Spleen (tissue), 11 donors: ENCODE measurements at regions not wholly inside any gene's neighbourhood (a gene's known extent, or its start where the extent isn't known, plus 50 kb on each side); places are given as distances from the start of the nearest gene placed in this dataset.
"Not testable (repeated sequence)": the region's sequence is repeated elsewhere in the genome, so short reads cannot be mapped to it uniquely, and the experiment has no call there.

Experiments used
- DNase-seq: peaks from one replicate; pipeline ENCODE4 v3.0.0-alpha.2; 2020
- H3K27ac ChIP-seq, 8 donors: fragments of 200-600 bp; sonication (generic) in 7 of 8; 1 replicate in 4 of 8; 2 replicates in 4 of 8; pipeline versions ENCODE4 v1.5.0 to v1.8.0; 2016 to 2021; ENCODE audit warnings: inconsistent platforms in 4 of 8, mild to moderate bottlenecking in 4 of 8, moderate library complexity in 1 of 8
- H3K27me3 ChIP-seq, 7 donors: fragments of 200-600 bp; sonication (generic) in 6 of 7; replicated peaks in 1 of 7; 1 replicate in 4 of 7; 2 replicates in 3 of 7; pipeline versions ENCODE4 v1.5.0 to v1.8.0; 2016 to 2021; ENCODE audit warnings: inconsistent platforms in 3 of 7, mild to moderate bottlenecking in 1 of 7
- H3K36me3 ChIP-seq, 6 donors: fragments of 200-600 bp; sonication (generic) in 5 of 6; 1 replicate in 4 of 6; 2 replicates in 2 of 6; pipeline versions ENCODE4 v1.5.0 to v1.8.0; 2016 to 2021; ENCODE audit warnings: inconsistent platforms in 2 of 6
- H3K4me1 ChIP-seq, 6 donors: fragments of 200-600 bp; sonication (generic) in 5 of 6; 1 replicate in 3 of 6; 2 replicates in 3 of 6; pipeline versions ENCODE4 v1.5.0 to v1.8.0; 2016 to 2021; ENCODE audit warnings: inconsistent platforms in 3 of 6
- H3K4me3 ChIP-seq, 8 donors: fragments of 200-600 bp; sonication (generic) in 7 of 8; 1 replicate in 4 of 8; 2 replicates in 4 of 8; pipeline versions ENCODE4 v1.5.0 to v1.8.0; 2016 to 2021; ENCODE audit warnings: inconsistent platforms in 4 of 8, mild to moderate bottlenecking in 4 of 8, moderate library complexity in 2 of 8
- H3K9me3 ChIP-seq, 8 donors: fragments of 200-600 bp; sonication (generic) in 7 of 8; 1 replicate in 4 of 8; 2 replicates in 4 of 8; pipeline versions ENCODE4 v1.5.0 to v1.8.0; 2016 to 2021; ENCODE audit warnings: inconsistent platforms in 4 of 8
- POLR2A ChIP-seq, 3 donors: fragments of 450-650 bp; IDR thresholded peaks; one replicate each; pipeline ENCODE4 v1.5.1; 2017; ENCODE audit warnings: antibody characterized with exemption in 3 of 3, mild to moderate bottlenecking in 1 of 3
- POLR2AphosphoS5 ChIP-seq, 3 donors: sonication (generic); formaldehyde crosslinking; IDR thresholded peaks; one replicate each; pipeline ENCODE4 v1.5.1; 2017; ENCODE audit warnings: antibody characterized with exemption in 3 of 3
- WGBS, 5 donors: extraction: QIAGEN DNeasy Blood & Tissue Kit in 3 of 5; methylation state at CpG; one replicate each; pipeline versions ENCODE4 v1.1.5 to v1.1.7; 2013 to 2018; 5-methylcytosine and 5-hydroxymethylcytosine counted together
- intact Hi-C: fragments of 100-400 bp; cut with DNase I; formaldehyde crosslinking; loops from one replicate; pipeline ENCODE4 v1.15.0; 2023; ENCODE audit warnings: low total_unique reads
- TF ChIP-seq, protein P1 (sequence below), 11 experiments: fragments of 200-600 bp in 7 of 11; fragments of 450-650 bp in 4 of 11; sonication (generic) in 4 of 11; IDR thresholded peaks in 8 of 11; conservative IDR thresholded peaks in 3 of 11; 1 replicate in 7 of 11; 2 replicates in 4 of 11; pipeline versions ENCODE4 v1.4.0 to v1.8.0; 2016 to 2021; ENCODE audit warnings: antibody characterized with exemption in 11 of 11, inconsistent platforms in 4 of 11, mild to moderate bottlenecking in 1 of 11
- donor health status: healthy with polysubstance abuse.
- donor health status: DM: no; HTN: no; CAD: no; lungs with moderate emphysema.
- donor health status: DM: no; HTN: no; CAD: no.
- donor health status: Bipolar disorder and iron deficiency.
- donor health status: healthy.
- donor health status: DM: no; HTN: no; CAD: no.
- donor health status: DM: yes; HTN: yes; CAD: no.

DNA sequence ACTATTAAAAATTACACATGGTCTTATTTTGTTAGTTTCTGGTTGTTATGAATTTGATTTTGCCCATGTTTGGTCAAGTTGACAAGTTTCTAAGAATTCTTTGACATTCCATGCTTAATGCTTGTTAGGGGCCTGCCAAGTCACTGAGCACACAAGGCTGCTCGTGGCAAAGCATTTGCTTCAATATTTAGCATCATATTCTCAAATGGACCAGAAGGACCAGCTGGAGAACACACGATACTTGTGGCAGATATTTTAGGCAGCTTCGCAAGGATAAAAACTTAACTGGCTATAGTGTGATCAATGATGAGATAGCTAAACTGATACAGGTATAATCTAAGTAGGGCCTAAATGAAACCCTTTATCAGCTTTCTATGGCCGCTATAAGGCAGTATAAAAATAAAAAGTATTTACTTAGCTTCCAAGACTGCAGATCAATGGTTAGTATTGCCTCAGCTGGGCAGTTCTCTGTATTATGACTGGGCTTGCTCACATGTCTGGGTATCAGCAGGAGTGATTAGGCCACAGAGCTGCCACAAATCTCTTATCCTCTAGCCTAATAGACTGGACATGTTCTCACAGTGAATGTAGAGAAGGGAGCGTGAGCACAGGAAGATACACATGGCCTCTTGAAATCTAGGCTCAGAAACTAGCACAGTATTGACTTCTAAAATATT is 155.9 kb upstream of the SPRY2 start:
- TF ChIP-seq POLR2AphosphoS5 (IDR thresholded peaks at IDR 0.05) (no peak), POLR2A (IDR thresholded peaks at IDR 0.05) (no peak)
- TF ChIP-seq, protein P1, sequence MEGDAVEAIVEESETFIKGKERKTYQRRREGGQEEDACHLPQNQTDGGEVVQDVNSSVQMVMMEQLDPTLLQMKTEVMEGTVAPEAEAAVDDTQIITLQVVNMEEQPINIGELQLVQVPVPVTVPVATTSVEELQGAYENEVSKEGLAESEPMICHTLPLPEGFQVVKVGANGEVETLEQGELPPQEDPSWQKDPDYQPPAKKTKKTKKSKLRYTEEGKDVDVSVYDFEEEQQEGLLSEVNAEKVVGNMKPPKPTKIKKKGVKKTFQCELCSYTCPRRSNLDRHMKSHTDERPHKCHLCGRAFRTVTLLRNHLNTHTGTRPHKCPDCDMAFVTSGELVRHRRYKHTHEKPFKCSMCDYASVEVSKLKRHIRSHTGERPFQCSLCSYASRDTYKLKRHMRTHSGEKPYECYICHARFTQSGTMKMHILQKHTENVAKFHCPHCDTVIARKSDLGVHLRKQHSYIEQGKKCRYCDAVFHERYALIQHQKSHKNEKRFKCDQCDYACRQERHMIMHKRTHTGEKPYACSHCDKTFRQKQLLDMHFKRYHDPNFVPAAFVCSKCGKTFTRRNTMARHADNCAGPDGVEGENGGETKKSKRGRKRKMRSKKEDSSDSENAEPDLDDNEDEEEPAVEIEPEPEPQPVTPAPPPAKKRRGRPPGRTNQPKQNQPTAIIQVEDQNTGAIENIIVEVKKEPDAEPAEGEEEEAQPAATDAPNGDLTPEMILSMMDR (IDR thresholded peaks at IDR 0.05 in 8 of 11, conservative IDR thresholded peaks at IDR 0.05 in 3 of 11): no peak
- Histone ChIP-seq H3K9me3 (no peaks in the 10 kb centered on the region), H3K4me1 (no peaks in the 10 kb centered on the region), H3K36me3 (no peaks in the 10 kb centered on the region), H3K27me3 (no peaks in the 10 kb centered on the region), H3K27ac (no peak overlapping the region), H3K4me3 (no peak overlapping the region)
- DNase-seq: no peak
- WGBS, 5 donors: 82 to 90% (median 86%) methylated on average over 5 of the region's 5 CpGs
- intact Hi-C loops: no loop called here

DNA sequence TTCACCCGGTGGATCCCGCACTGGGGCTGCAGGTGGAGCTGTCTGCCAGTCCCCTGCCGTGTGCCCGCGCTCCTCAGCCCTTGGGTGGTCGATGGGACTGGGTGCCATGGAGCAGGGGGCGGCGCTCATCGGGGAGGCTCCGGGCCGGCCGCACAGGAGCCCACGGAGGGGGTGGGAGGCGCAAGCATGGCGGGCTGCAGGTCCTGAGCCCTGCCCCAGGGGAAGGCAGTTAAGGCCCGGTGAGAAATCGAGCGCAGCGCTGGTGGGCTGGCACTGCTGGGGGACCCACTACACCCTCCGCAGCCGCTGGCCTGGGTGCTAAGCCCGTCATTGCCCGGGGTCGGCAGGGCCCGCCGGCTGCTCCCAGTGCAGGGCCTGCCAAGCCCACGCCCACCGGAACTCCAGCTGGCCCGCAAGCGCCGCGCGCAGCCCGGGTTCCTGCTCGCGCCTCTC is 149.6 kb upstream of the SPRY2 start:
- H3K9me3 ChIP-seq, H3K27me3 ChIP-seq, H3K4me3 ChIP-seq, H3K27ac ChIP-seq, intact Hi-C loops, DNase-seq, H3K36me3 ChIP-seq, H3K4me1 ChIP-seq: not testable (repeated sequence)
- 86 to 97% (median 94%) methylated on average over 10 to 36 of the region's 36 CpGs for WGBS, 5 donors

DNA sequence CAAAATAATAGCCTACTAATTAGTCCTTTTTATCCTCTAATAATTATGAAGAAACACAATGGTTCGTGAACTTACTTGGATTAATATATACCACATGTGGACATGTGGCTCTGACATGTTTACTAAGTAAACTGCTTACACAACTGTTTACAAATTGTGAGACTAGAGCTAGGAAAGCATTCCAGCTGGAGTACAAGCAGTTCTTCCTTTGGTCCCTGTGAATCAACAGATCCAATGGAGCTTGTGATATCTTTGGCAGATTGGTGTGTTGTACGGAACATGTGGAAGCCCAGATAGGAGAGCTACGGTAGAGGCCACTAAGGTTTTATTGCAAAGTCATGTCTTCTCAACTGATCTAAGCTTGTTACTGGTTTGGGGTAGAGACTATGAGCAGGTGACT is 145.5 kb upstream of the SPRY2 start:
- WGBS, 5 donors: 89 to 96% (median 93%) methylated on average over 3 of the region's 3 CpGs
- TF ChIP-seq, protein P1 (IDR thresholded peaks at IDR 0.05 in 8 of 11, conservative IDR thresholded peaks at IDR 0.05 in 3 of 11): no peak
- TF ChIP-seq POLR2A (IDR thresholded peaks at IDR 0.05) (no peak), POLR2AphosphoS5 (IDR thresholded peaks at IDR 0.05) (no peak)
- no peaks in the 10 kb centered on the region for H3K27me3 ChIP-seq
- H3K4me3 ChIP-seq: no peak overlapping the region
- H3K9me3 ChIP-seq: no peaks in the 10 kb centered on the region
- H3K27ac ChIP-seq: no peak overlapping the region
- intact Hi-C loops: no loop called here
- no peak for DNase-seq
- no peaks in the 10 kb centered on the region for H3K36me3 ChIP-seq
- H3K4me1 ChIP-seq: no peaks in the 10 kb centered on the region

DNA sequence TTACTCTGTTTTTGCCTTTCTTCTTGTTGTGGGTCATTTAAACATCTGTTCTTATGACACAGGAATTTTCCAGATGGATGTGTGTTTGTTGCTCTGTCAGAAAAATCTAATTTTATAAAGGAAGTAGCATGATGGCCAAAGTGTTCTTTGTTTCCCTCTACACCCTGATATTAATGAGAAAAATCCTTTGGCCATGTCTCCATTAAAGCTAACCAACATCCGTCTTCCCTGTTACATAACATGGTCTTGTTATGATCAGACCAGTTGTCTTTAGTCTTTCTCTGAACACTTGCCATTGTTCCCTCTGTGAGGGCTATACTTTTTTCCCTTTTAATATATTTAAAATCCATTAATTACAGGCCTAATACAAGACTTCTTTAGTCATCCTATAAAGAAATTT is 142.2 kb upstream of the SPRY2 start:
- Histone ChIP-seq H3K27me3 (no peaks in the 10 kb centered on the region), H3K27ac (no peak overlapping the region), H3K4me1 (no peaks in the 10 kb centered on the region), H3K9me3 (no peaks in the 10 kb centered on the region), H3K36me3 (no peaks in the 10 kb centered on the region), H3K4me3 (no peak overlapping the region)
- intact Hi-C loops: no loop called here
- WGBS, 5 donors: 0 to 89% (median 66%) methylated on average over 1 of the region's 1 CpG
- no peak for DNase-seq
- TF ChIP-seq, protein P1 (IDR thresholded peaks at IDR 0.05 in 8 of 11, conservative IDR thresholded peaks at IDR 0.05 in 3 of 11): no peak
- TF ChIP-seq POLR2A (IDR thresholded peaks at IDR 0.05) (no peak), POLR2AphosphoS5 (IDR thresholded peaks at IDR 0.05) (no peak)

DNA sequence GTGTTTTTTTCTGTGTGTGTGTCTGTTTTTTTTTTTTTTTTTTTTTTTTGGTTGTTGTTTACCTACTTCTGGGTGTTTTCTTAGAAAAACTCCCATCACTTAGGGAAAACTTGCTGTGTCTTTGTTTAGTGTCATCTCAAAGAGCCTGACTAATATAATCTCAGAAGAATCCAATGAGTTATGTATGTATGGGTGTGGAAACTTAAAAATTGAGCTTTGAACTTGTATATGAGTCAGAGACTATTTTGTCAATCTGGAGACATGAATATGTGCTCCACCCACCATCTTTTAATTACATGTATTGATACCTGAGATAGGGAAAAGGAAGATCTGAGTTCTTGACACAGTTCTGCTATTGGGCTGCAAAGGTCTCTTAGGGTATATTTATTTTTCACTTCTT is 140.7 kb upstream of the SPRY2 start:
- Histone ChIP-seq H3K27ac (no peak overlapping the region), H3K36me3 (no peaks in the 10 kb centered on the region), H3K27me3 (no peaks in the 10 kb centered on the region), H3K4me1 (peaks cover 0 to 3% (median 0%) of the 10 kb centered on the region in 6 donors), H3K9me3 (no peaks in the 10 kb centered on the region), H3K4me3 (no peak overlapping the region)
- intact Hi-C loops: no loop called here
- no peak for DNase-seq
- no peak for TF ChIP-seq POLR2A (IDR thresholded peaks at IDR 0.05)
- TF ChIP-seq POLR2AphosphoS5 (IDR thresholded peaks at IDR 0.05): no peak
- TF ChIP-seq, protein P1 (IDR thresholded peaks at IDR 0.05 in 8 of 11, conservative IDR thresholded peaks at IDR 0.05 in 3 of 11): no peak
